ENCODE measurements at regions not wholly inside any gene's neighbourhood (a gene's known extent, or its start where the extent isn't known, plus 50 kb on each side); places are given as distances from the start of the nearest gene placed in this dataset.
A peak's percentile ranks its signal among the peaks of the same experiment; 100 is the strongest.

GRCh38 chr17:33745047-33745760 lies 452.1 kb upstream of the ASIC2 start:
- intact Hi-C loops (cut with micrococcal nuclease; ENCODE audit: unreplicated experiment): no loop called here
- no peak; the same call in 2 of the 3 replicates for ATAC-seq

More at GRCh38 chr17:33745047-33745760, 452.1 kb upstream of the ASIC2 start:
- Histone ChIP-seq H3K36me3 (replicated peaks in 1 of 2; ENCODE audit: control insufficient read depth in 1 of 2, insufficient read depth in 2 of 2, low read length in 2 of 2) (no peaks in the 10 kb centered on the region), H2AFZ (ENCODE audit: low read length) (no peak overlapping the region), H3K4me2 (ENCODE audit: low read depth, low read length) (no peak overlapping the region), H3K9me3 (ENCODE audit: low read length) (no peaks in the 10 kb centered on the region), H3K4me1 (ENCODE audit: insufficient read depth, low read length) (peaks cover 8% of the 10 kb centered on the region), H3K4me3 (replicated peaks in 1 of 3; ENCODE audit: insufficient read depth in 1 of 3, low read depth in 2 of 3, low read length in 3 of 3) (no peak overlapping the region), H4K20me1 (ENCODE audit: insufficient read depth, low read length) (no peaks in the 10 kb centered on the region), H3K27me3 (ENCODE audit: control insufficient read depth in 1 of 2, insufficient read depth in 2 of 2, low read length in 2 of 2) (no peaks in the 10 kb centered on the region), H3K9ac (ENCODE audit: insufficient read depth, low read depth, low read length) (no peak overlapping the region), H3K79me2 (ENCODE audit: insufficient read depth, low read length) (no peaks in the 10 kb centered on the region), H3K27ac (ENCODE audit: extremely low read length, insufficient read depth, low read length) (no peak overlapping the region)
- CTCF ChIA-PET (ENCODE audit: low intra/inter-chr PET ratio, low total read pairs): interaction anchor here (0.7 kb wide), 1 partner anchor 21 kb away, joined by 4 read pairs; no protein-coding TSS in a partner anchor
- peak; percentile 23 for DNase-seq (ENCODE audit: low spot score)
- no TSS peak for BruUV-seq (replicated peaks)
- in situ Hi-C loops (cut with HindIII; ENCODE audit: extremely low pct_ligation_motif_present, low pct_unique_long_range_greater_than_20kb): loop anchor here (10.0 kb wide), 1 partner anchor 220 kb away; no protein-coding TSS in a partner anchor
- FAIRE-seq: no peak
- peak; percentile 48 for TF ChIP-seq HNF4G (IDR thresholded peaks at IDR 0.05; ENCODE audit: borderline replicate concordance, low read depth, low read length)
- TF ChIP-seq HNF4G (CRISPR knock-in tag; IDR thresholded peaks at IDR 0.05; ENCODE audit: borderline replicate concordance, low read depth): no peak
- peak; percentile 69 for TF ChIP-seq HNF4A (CRISPR knock-in tag; IDR thresholded peaks at IDR 0.05)
- TF ChIP-seq RFXANK (CRISPR knock-in tag; IDR thresholded peaks at IDR 0.05): no peak
- TF ChIP-seq ZNF431 (CRISPR knock-in tag; IDR thresholded peaks at IDR 0.05; ENCODE audit: borderline replicate concordance, low read depth): no peak
- 0 out of 2 replicates have a peak, but pooled peaks have one; percentile 18 for TF ChIP-seq RARA (CRISPR knock-in tag; IDR thresholded peaks at IDR 0.05)
- peak; percentile 88 for TF ChIP-seq TFAP4 (IDR thresholded peaks at IDR 0.05; ENCODE audit: borderline replicate concordance, low read depth)
- no peak for TF ChIP-seq KAT7 (CRISPR knock-in tag; IDR thresholded peaks at IDR 0.05; ENCODE audit: borderline replicate concordance)
- no peak for TF ChIP-seq ZNF143 (CRISPR knock-in tag; IDR thresholded peaks at IDR 0.05)
- no peak for TF ChIP-seq ZFP36L1 (CRISPR knock-in tag; IDR thresholded peaks at IDR 0.05)
- TF ChIP-seq ZNF547 (CRISPR knock-in tag; IDR thresholded peaks at IDR 0.05): no peak
- TF ChIP-seq ZSCAN20 (CRISPR knock-in tag; IDR thresholded peaks at IDR 0.05; ENCODE audit: borderline replicate concordance): no peak
- TF ChIP-seq ZNF281 (CRISPR knock-in tag; IDR thresholded peaks at IDR 0.05; ENCODE audit: borderline replicate concordance): peak; percentile 21; the same call in 1 of the 2 replicates
- no peak for TF ChIP-seq NFKBIZ (CRISPR knock-in tag; IDR thresholded peaks at IDR 0.05)
- no peak for TF ChIP-seq SCMH1 (CRISPR knock-in tag; IDR thresholded peaks at IDR 0.05; ENCODE audit: borderline replicate concordance)
- no peak for TF ChIP-seq SP5 (CRISPR knock-in tag; IDR thresholded peaks at IDR 0.05; ENCODE audit: borderline replicate concordance, low read depth)
- 0 out of 2 replicates have a peak, but pooled peaks have one; percentile 11 for TF ChIP-seq NR2F6 (IDR thresholded peaks at IDR 0.05)
- no peak for TF ChIP-seq NR2F6 (CRISPR knock-in tag; IDR thresholded peaks at IDR 0.05)
- no peak for TF ChIP-seq ZNF275 (CRISPR knock-in tag; IDR thresholded peaks at IDR 0.05; ENCODE audit: borderline replicate concordance)
- no peak for TF ChIP-seq CENPX (CRISPR knock-in tag; IDR thresholded peaks at IDR 0.05)
- TF ChIP-seq ZNF337 (CRISPR knock-in tag; IDR thresholded peaks at IDR 0.05; ENCODE audit: borderline replicate concordance, low read depth): no peak
- POLR2A ChIA-PET: no interaction called here
- WGBS (ENCODE audit: low lambda C conversion rate): 0% methylated on average over 3 of the region's 3 CpGs

Measured in HepG2 (cell line).